COLO668 (cell line): ENCODE measurements at regions not wholly inside any gene's neighbourhood (a gene's known extent, or its start where the extent isn't known, plus 50 kb on each side); places are given as distances from the start of the nearest gene placed in this dataset.
"Not testable (repeated sequence)": the region's sequence is repeated elsewhere in the genome, so short reads cannot be mapped to it uniquely, and the experiment has no call there.

ENCODE experiments used
- DNase-seq: peaks from one replicate; lab custom pipeline; 2025; ENCODE audit not compliant: unreplicated experiment; lab: John Stamatoyannopoulos, UW

DNA sequence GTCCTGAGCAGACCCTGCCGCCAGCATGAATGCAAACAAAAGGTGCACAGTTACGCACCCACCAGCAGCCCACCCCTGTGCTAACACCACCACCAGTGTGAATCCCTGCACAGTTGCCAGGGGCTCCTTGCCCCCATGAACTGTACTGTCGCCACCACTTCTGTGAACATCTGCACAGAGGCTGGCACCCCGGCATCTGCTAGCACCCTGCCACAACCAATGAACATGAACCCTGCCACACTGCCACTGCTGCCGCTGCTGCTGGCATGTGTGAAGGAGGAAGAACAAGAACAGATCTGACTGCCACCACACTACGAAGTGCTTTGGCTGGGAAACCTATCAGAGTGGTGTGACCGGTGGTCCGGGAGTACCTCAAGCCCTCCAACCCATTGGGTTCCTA, 261.3 kb downstream of the PARM1 start:
- DNase-seq, result no peak

DNA sequence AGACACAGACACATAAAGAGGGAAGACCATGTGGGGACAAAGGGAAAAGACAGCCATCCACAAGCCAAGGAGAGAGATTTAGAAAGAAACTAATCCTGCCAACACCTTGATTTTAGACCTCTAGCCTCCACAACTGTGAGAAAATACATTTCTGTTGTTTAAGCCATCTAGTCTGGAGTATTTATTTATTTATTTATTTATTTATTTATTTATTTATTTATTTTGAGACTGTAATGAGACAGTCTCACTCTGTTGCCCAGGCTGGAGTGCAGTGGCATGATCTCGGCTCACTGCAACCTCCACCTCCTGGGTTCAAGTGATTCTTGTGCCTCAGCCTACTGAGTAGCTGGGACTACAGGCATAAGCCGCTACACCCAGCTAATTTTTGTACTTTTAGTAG, 259.3 kb downstream of the PARM1 start:
- DNase-seq, result not testable (repeated sequence)

DNA sequence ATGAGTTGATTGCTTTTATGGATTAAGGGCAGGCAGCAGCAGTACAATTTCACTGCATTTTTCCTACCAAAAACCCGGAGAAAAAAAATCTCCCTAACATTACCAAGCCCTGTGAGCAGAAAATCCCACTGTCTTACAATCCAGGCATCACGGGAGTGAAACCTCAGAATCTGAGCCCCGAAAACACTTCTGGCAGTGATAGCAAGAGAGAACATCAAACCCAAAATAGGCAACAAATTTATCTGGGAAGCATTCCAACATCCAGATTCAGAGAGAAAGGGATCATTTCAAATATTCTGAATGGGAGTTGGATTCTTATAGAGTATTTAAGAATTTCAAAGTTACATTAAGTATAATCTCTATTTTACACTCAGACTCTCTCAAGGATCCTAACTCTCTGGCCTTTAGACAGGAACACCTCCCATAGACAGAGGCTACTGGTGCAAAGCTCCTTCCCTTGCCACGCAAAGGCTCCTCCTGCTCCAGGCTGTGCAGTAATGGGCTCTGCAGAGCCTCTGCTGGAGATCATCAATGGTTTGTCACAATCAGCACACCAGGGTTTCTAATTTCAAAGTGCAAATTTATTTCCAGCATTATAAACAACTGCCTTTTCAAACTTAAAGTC, 256.9 kb downstream of the PARM1 start:
- no peak for DNase-seq

DNA sequence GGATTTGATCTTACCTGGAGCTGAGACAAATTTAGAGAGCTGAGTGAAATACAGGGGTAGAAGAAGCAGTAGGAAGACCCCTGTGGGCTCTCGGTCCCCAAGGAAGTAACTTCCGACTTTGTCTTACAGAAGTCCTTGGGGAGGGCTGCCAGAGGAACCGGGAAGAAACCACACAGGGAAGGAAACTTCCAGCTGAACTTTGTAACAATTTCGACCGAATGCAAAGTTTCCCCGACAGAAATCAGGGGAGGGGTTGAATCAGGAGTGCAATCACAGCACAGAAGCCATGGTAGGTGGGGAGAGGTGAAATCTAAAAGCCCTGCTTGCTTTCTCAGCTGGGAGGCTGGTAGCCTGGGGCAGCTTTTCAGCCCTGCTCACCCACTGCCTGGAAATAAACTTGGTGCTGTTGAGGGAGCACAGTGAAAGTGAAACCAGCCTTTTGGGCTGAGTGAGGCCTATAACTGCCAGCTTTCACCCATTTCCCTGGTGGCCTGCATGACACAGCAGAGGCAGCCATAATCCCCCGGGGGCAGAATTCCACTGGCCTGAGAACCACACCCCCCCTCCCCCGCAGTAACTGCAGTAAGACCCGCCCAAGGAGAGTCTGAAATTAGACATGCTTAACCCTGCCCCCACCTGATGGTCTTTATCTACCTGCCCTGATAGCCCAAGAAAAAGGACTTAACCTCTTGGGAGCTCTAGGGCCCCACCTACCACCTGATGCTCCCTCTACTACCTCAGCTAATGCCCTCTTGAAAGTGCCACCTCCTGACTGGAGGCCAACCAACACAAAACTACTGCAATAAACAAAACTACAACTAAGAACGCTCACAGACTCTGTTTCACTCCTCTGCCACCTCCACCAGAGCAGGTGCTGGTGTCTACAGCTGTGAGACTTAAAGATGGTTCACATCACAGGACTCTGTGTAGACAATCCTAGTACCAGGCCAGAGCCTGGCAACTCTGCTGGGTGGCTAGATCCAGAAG, 248.2 kb downstream of the PARM1 start:
- no peak for DNase-seq

DNA sequence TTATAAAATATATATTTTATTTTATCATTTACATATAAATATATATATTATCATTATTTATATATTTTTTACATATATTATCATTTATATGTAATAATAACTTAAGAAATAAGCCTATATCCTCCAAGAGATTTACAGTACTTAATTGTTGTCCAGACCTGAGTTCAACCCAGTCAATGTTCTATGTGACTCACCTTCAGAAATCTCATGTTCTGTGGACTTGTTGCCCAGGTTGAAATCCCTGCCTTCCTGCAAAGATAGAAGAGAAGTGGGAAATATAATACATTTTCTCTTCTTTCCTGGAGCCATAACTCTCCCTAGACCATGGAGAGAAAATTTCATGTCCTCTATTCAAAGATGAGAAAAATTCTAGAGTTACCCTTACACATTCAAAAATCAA, 247.3 kb downstream of the PARM1 start:
- DNase-seq, result no peak

DNA sequence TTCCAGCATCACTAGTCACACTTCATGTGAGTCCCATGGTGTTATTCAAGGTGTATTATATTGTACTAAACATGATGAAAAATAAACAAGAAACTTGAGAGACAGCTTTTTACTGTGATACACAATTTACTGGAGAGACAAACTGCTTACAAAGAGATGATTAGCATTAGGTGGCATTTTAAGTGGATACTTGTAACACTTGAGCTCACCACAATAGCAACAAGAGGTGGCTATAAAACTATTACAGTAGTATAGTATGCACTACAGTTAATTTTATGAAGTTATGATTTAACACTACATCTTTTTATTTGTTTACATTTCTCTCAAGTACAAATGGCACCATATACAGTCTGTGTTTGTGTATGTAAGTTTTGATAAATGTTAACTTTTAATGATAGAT, 246.6 kb downstream of the PARM1 start:
- DNase-seq, result no peak

DNA sequence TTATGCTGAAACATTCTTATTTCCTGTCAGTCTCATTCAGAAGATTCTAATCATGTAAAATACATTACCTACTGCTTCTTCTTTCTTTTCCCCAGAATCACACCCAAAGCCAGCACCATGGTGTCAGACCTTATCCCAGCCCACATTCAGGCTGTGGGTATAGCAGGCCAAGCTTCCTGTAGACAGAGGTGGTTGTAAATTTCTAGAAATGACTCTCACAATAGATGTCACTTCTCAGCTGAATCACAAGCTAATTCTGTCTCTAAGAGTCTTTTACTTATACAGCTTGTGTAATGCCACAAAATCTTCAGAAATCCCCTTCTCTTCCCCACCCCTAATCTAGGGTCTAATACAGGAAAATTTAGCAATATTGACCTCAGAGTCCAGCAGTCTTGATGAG, 239.6 kb downstream of the PARM1 start:
- no peak for DNase-seq

DNA sequence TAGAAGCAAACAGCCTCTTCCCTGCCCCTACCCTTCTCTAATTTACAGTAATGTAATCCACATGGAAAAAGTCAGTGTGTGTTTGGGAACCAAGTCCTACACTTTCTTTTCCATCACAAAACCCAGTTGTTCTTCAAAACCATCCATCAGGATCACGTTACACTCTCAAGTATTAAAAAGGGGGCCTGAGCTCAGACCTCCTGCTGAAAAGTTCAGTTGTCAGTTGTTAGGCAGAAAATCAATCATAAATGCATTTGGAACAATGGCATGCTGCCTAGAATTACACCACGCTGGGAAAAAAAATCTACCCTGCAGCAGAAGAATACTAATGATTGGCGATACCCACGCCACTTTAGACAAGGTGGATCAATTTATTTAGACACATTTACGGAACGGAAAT, 236.5 kb downstream of the PARM1 start:
- DNase-seq, result no peak

DNA sequence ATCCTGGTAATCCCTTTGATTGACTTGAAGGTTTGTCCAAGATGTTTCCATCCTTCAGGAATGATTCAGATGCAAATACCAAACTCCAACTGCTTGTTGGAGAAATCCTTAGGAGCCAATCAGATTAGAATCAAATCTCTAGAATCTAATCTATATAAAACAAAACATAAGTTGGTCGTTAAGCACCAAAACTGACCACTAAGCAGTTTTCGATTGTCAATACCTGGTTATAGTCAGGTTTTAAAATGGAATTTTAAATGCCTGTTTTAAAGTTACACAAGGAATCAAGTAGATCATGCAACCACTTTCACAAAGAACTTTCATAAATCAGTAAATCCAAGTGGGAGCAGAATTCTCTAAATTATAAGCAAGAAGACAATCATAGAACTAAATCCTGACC, 236.1 kb downstream of the PARM1 start:
- DNase-seq, result no peak

DNA sequence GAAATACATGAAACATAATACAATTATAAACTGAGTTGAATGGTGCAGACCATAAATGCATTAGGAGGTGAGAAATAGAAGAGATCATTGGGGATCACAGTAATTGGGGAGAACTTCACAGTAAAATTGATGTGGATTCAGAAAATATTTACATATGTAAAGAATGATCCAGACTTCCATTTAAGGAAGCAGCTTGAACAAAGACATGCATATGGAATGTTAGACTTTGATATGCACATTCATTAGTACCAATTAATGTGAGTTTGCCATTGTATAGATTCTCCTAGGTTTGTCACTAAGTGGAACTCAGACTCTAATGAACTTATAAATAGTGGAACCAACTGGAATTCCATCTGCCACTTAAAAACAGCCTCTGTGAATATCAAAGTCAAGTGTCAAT, 235.6 kb downstream of the PARM1 start:
- DNase-seq, result no peak

DNA sequence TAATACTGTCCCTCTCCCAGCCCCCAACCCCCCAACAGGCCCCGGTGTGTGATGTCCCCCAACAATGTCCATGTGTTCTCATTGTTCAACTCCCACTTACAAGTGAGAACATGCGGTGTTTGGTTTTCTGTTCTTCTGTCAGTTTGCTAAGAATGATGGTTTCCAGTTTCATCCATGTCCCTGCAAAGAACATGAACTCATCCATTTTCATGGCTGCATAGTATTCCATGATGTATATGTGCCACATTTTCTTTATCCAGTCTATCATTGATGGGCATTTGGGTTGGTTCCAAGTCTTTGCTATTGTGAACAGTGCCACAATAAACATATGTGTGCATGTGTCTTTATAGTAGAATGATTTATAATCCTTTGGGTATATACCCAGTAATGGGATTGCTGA, 232.2 kb downstream of the PARM1 start:
- not testable (repeated sequence) for DNase-seq

DNA sequence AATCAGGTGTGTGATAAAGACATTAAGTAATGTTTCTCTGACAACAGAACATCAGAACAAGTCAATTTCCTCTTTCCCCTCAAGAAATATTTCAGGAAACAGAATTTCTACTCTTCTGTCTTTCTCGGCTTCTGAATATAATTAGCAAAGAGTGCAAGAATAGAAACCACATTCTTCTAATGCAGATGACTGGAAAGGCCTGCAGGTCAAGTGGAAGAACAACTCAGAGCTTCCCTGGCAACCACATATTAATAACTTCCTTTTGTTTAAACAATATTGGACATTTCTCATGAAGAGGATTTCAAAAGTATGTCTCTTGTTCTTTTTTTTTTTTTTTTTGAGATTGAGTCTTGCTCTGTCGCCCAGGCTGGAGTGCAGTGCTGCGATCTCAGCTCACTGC, 225.5 kb downstream of the PARM1 start:
- no peak for DNase-seq

DNA sequence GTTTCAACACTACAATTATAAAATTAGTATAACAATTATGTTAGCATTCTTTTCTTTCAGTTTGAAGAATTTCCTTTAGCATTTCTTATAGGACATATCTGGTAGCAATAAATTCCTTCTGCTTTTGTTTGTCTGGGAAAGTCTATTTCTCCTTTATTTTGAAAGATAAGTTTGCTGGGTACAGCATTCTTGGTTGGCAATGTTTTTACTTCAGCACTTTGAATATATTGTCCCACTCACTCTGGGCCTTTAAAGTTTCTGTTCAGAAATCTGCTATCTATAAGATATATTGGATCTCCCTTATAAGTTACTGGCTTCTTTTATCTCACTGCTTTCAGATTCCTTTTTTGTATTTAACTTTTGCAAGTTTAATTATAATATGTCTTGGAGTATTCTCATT, 222.1 kb downstream of the PARM1 start:
- DNase-seq, result no peak

DNA sequence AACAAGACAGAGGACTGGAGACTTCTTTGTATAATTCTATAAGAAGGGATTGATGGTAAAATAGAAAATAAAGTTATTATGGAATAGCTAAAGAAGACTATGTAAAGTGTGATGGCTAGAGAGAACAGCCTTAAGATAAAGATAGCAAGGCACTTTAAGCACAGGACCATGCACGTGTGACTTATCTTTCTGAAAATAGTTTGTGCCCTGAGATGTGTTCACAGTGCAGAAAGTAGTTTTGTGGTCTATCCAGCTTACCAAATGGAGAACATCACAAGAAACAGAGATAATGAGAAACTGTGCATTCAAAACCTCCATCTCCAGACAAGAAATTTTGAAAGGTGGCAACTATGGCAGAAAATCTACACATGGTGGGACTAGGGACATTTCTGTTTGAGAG, 213.3 kb downstream of the PARM1 start:
- DNase-seq, result no peak

DNA sequence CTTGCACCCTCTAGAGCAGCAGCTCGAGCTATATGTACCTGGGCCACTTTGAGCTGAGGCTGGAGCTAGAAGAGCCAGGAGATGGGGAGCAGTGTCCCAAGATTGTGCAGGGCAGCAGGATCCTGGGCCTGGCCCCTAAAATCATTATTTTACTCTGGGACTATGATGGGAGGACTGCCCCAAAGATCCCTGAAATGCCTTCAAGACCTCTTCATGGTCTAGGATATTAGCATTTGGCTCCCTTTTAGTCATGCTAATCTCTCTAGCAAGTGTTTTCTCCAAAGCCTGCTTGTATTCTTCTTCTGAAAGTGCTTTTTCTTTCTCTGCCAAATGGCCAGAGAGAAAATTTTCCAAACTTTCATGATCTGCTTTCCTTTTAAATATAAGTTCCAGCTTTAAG, 211.6 kb downstream of the PARM1 start:
- DNase-seq, result no peak

DNA sequence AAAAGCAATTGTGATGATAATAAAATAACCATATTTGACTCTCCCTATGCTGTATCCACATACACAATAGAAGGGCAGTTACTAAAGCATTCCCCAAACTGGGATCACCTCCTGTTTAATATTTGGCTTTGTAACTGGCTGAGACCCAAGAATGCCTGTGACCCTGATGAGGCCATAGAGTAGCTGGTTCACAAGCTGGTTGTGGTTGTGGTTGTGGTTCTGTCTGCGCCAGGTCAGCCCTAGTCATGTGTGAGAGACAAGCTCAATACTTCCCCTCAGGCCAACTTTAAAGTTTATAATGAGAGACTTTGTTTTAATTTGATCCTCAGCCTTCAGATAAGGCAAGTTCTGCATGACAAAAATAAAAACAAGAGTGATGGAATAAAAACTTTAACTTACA, 209.9 kb downstream of the PARM1 start:
- no peak for DNase-seq

DNA sequence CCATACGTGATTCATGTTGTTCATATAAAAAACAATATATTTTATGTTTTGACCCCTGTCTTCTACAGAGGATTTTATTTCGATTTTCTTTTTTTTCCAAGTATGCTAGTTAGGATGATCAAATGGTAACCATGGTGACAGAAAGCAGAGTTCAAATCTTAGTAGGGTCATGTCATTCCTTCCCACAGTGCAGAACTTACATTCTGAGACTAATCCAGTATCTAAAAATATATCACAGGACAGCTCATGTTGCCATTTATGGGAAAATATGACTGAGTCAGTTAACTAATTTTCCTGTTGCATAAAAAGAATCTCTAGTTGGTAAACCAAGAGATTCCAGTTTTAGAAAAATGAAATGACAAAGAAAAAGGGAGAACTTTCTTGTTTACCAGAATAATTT, 209.5 kb downstream of the PARM1 start:
- DNase-seq, result no peak

DNA sequence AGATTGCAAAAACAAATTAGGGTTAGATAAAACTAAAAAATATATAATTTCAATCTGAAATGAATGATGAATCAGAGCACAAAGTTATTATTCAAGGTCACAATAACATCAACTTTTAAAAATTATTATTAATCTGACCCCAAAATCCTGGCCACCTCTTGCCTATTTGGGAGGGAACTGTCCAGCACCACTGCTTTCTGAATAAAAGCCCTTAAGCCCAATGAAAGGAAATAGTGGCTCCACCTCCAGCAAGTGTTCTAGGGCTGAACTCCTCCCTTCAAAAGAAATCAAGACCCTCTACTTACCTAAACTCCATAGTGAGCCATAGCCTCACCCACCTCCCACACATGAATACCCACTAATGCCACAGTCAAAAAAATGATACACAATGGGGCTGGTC, 208.2 kb downstream of the PARM1 start:
- no peak for DNase-seq

DNA sequence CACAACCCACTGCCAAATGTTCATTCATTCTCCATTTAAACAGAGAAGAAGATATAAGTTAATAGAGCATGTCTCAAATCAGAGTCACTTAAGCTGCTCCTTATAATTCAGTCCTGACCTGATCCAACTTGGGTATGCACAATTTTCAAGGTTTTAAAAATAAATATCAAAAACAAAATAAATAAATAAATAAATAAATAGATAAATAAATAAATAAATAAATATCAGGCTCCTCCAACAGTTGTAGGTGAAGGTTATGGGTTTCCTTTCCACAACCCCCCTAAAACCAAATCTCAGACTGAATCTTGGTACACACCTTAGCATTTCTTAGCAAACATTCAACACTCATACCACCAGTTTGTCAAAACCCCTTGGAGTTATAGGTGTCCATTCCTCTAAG, 204.4 kb downstream of the PARM1 start:
- no peak for DNase-seq

DNA sequence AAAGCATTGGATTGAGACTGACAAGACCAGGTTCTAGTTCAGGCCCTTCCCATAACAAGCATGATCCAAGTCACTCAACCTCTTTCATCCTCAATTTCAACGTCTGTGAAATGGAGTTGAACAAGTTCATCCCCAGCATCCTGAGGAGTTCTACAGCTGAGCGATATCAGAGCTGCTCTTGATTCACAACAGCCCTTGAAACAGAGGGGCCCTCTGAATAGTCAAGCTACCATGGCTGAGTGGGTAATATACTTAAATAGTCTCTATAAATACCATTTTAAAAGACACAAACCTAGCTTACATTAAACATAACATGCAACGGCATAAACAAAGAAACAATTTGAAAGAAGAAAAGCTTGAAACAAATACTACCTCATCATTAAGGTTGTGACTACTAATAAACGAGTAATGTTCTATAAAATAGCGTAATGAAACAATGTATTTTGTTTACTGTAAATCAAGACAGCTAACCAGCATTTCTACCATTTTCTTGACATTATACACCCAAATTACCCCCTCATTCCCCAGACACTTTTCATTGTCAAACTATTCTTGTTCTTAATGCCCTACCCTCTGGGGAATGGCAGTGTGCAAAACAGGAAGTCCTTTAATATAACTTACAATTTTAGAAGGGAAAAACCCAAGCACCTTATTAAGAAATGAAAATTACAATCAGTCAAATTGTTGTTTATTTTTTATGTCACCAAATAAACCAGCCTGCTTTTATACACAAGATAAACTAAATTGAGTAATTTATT, 202.3 kb downstream of the PARM1 start:
- no peak for DNase-seq

DNA sequence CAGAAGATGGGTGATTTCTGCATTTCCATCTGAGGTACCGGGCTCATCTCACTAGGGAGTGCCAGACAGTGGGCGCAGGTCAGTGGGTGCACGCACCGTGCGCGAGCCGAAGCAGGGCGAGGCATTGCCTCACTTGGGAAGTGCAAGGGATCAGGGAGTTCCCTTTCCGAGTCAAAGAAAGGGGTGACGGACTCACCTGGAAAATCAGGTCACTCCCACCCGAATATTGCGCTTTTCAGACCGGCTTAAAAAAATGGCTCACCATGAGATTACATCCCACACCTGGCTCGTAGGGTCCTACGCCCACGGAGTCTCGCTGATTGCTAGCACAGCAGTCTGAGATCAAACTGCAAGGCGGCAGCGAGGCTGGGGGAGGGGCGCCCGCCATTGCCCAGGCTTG, 194.0 kb downstream of the PARM1 start:
- not testable (repeated sequence) for DNase-seq

DNA sequence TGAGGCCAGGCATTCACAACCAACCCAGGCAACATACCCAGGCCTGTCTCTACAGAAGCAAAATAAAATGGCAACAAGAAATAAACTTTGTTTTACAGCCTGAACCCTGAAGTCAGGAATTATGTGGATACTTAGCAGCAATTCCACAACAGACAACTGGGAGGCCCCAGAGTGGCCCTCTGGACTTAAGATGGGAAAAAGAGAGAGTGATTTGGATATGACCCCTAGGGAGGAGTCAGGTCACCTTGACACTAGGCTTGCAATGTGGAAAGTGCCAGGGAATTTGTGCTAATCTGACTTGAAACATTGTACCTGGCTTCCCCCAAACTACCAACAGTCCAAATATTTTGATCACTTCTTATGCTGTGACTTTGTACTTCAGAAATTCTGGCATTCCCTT, 193.1 kb downstream of the PARM1 start:
- no peak for DNase-seq
